ENCODE measurements at regions not wholly inside any gene's neighbourhood (a gene's known extent, or its start where the extent isn't known, plus 50 kb on each side); places are given as distances from the start of the nearest gene placed in this dataset.

- no peak for TF ChIP-seq RAD21 (IDR thresholded peaks at IDR 0.05)
- no peak for TF ChIP-seq CTCF (IDR thresholded peaks at IDR 0.05; ENCODE audit: low read depth, low read length, missing input control)
Observed at GRCh38 chr6:27183060-27183832, 64.3 kb upstream of the PRSS16 start.
